HPDE6-E6E7 (cell line): ENCODE measurements at regions not wholly inside any gene's neighbourhood (a gene's known extent, or its start where the extent isn't known, plus 50 kb on each side); places are given as distances from the start of the nearest gene placed in this dataset.
"Not testable (repeated sequence)": the region's sequence is repeated elsewhere in the genome, so short reads cannot be mapped to it uniquely, and the experiment has no call there.

Experiments
- DNase-seq: peaks from one replicate; pipeline ENCODE4 v3.0.0; 2011; ENCODE audit warnings: missing footprints; ENCODE audit errors: extremely low spot score

DNA sequence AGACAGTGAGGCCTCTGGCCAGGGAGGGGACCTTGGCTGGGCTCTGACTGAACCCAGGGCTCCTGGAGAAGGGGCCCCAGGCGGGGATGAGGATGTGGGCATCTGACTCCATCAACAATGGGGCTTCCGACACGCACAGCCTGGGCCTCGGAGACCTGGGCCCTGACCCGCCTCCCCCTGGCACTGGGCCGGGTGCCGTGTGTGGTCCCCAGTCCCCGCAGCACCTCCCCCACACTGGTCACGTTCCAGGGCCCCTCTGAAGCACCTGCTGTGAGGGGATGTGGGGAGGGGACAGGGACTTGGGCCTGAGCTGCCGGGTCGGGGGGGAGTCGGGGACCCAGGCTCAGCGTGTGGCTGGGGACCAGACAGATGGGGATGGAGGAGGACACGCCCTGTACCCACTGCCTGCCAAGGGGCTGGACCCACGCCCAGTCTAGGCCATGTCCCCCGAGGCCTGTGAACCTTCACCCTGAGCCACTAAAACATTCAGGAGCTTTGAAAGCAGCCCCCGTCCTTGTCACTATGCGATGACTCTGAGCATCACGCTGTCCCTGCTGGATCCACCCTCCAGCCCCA lies 165.8 kb downstream of the TMEM121 start:
- not testable (repeated sequence) for DNase-seq

DNA sequence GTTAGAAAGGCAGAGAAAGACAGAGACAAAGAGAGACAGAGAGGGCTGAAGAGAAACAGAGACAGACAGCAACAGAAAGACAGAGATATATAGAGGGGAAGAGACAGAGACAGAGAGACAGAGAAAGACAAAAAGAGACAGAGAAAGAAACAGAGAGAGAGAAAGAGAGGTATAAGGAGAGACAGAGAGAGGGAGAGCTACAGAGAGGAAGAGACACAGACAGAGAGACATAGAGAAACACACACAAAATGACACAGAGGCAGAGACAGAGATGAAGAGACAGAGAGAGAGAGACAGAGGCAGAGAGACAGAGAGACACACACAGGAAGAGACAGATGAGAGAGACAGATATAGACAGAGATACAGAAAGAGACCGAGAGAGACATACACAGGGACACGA lies 168.6 kb downstream of the TMEM121 start:
- no peak for DNase-seq

DNA sequence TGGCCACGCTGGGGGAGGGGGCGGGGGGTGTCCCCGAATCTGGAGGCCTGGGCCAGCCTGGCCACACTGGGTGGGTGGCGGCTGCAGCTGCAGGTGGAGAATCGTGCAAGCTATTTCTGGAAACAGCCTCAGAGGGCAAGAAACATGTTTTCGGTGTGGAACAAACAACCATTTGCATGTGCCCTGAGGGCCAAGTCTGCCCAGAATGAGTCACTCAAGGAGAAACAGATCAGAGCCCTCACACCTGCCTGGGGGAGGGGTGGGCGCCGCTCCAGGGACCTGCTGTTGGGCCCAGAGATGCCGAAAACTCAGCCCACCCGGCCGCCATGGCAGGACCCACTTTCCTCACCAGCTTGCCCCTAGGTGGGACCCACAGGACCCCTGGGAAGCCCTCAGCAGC lies 170.0 kb downstream of the TMEM121 start:
- DNase-seq = not testable (repeated sequence)

DNA sequence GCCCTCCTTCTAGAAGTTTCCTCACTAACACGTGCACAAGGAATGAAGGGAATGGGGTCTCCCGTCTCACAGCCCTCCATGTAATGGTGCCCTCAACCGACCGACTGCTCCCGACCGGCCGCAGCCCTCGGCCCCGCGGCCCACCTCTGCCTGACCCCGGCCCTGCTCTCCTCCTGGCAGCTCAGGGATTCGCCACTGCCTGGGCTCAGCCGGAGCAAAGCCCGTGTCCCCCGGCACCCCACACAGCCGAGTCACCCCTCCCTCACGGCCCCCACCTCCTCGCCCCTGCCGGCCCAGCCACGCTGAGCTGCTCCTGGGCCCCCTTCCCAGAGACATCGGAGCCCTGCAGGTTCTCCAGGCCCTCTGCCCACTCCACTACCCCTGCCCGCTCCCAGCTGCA lies 171.0 kb downstream of the TMEM121 start:
- DNase-seq = not testable (repeated sequence)

DNA sequence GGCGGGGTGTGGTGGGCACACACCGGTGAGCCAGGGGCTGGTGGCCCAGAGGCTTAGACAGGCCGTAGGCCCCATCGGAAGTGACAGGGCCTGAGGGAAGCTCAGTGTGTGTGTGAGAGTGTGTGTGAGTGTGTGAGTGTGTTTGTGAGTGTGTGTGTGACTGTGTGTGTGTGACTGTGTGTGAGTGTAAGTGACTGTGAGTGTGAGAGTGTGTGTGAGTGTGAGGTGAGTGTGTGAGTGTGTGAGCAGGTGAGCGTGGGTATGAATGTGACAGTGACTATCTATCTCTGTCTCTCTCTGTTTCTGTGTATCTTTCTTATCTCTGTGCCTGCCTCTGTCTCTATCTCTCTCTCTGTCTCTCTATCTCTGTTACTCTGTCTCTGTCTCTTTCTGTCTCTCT lies 171.6 kb downstream of the TMEM121 start:
- not testable (repeated sequence) for DNase-seq

DNA sequence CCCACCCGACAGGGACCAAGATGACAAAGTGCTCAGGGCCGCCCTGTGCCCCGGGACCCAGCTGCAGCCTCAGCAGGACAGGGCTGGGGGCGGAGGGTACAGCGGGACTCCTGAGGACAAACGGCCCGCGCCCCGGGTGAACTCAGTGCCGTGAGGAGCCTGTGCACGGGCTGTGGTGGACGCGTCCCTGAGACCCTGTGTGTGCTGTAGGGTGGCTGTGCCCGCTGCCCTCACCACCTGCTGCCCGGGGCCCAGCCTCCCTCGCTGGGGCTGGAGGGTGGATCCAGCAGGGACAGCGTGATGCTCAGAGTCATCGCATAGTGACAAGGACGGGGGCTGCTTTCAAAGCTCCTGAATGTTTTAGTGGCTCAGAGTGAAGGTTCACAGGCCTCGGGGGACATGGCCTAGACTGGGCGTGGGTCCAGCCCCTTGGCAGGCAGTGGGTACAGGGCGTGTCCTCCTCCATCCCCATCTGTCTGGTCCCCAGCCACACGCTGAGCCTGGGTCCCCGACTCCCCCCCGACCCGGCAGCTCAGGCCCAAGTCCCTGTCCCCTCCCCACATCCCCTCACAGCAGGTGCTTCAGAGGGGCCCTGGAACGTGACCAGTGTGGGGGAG lies 172.7 kb downstream of the TMEM121 start:
- not testable (repeated sequence) for DNase-seq

DNA sequence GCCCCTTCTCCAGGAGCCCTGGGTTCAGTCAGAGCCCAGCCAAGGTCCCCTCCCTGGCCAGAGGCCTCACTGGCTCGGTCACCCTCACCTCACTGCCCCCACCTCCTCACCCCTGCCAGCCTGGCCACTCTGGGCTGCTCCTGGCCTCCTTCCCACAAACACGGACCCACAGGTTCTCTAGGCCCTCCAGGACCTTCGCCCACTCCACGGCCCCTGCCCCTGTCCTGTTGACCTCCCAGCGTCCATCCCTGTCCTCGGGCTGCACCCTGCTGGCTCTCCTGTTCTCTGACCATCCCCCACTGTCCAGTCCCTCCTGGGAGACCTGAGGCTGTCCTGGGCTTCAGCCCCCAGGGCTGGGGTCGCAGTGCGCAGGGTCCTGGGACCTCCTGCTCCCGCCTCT lies 173.3 kb downstream of the TMEM121 start:
- DNase-seq = not testable (repeated sequence)

DNA sequence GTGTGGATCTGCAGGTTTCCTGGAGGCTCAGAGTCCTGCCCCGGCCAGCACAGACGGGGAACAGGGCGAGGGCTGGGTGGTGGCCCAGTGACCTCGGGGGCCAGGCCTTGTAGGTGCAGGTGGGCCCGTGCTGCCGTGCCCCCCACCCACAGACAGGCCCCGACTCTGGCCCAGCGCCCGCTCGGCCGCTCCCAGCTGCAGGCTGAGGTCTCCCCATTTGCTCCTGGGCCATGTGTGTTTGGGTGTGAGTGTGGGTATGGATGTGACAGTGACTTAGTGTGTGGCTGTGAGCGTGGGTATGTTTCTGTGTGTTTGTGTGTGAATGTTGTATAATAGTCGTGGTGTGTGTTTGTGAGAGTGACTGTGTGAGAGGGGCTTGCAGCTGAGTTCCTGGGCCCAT lies 173.8 kb downstream of the TMEM121 start:
- not testable (repeated sequence) for DNase-seq

DNA sequence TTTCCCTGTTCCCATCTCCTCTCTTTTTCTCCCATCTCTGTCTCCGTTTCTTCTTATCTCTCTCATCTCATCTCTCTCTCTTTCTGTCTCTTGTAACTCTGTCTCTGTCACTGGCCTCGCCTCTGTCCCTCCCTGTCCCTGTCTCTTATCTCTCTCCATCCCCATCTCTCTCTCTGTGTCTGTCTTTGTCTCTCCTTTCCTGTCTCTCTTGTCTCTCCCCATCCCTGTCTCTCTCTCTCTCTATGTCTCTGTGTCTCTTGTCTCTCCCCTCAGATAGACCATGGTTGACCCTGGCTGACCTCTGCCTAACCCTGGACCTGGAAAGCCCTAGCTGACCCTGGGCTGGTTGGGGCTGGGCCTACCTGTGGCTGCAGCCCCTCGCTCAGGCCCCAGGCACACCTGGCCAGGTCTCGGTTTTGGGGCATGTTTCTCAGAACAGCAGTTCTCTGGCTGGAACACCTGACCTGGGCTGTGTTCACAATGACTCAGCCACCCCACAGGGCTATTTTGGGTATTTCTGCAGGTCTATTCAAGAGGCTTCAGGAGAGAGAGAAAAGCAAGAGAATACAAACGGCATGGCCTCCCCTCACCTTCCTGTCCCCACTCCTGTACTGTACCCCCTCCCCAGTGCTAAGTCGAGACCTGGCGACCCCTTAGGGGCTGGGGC lies 174.4 kb downstream of the TMEM121 start:
- DNase-seq = no peak

DNA sequence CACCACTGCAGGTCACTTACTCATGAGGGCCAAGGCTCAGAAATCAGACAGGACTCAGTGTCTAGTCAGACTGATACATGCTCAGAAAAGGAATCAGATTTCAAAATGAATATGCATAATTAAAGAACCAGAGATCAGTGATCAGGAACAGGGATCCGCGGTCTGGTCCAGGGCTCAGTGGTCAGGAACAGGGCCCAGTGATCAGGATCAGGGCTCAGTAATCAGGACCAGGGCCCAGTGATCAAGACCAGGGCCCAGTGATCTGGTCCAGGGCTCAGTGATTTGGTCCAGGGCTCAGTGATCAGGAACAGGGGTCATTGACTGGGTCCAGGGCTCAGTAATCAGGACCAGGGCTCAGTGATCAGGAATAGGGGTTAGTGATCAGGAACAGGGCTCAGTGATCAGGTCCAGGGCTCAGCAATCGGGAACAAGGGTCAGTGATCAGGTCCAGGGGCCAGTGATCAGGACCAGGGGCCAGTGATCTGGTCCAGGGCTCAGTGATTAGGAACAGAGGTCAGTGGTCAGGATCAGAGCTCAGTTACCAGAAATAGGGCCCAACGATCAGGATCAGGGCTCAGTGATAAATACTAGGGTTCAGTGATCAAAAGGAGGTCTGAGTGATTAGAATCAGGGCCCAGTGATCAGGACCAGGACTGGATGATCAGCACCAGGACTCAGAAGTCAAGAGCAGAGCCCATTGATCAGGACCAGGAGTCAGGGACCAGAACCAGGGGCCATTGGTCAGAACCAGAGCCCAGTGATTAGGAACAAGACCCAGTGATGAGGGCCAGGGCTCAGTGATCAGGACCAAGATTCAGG lies 175.3 kb downstream of the TMEM121 start:
- DNase-seq = no peak

DNA sequence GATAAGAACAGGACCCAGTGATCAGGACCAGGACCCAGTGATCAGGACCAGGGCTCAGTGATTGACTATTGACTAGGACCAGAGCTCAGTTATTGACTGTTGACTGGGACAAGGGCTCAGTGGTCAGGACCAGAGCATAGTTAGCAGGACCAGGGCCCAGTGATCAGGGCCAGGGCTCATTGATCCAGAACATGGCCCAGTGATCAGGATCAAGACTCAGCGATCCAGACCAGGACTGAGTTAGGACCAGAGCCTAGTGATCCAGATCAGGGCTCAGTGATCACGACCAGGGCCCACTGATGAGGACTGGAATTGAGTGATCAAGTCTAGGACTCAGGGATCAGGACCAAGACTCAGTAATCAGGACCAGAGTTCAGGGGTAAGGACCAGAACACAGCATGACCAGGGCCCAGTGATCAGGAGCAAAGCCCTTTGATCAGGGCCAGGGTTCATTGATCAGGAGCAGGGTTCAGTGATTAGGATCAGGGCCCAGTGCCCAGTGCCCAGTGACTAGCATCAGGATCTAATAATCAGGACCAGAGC lies 176.0 kb downstream of the TMEM121 start:
- DNase-seq = no peak

DNA sequence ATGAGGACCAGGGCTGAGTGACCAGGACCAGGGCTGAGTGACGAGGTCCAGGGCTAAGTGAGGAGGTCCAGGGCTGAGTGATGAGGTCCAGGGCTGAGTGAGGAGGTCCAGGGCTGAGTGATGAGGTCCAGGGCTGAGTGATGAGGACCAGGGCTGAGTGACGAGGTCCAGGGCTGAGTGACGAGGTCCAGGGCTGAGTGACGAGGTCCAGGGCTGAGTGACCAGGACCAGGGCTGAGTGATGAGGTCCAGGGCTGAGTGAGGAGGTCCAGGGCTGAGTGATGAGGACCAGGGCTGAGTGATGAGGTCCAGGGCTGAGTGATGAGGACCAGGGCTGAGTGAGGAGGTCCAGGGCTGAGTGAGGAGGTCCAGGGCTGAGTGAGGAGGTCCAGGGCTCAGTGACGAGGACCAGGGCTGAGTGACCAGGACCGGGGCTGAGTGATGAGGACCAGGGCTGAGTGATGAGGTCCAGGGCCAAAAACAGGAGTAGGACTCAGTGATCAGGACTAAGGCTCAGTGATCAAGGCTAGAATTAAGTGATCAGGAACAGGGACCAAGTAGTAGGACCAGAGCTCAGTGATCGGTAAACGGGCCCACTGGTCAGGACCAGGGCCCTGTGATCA lies 176.8 kb downstream of the TMEM121 start:
- not testable (repeated sequence) for DNase-seq

DNA sequence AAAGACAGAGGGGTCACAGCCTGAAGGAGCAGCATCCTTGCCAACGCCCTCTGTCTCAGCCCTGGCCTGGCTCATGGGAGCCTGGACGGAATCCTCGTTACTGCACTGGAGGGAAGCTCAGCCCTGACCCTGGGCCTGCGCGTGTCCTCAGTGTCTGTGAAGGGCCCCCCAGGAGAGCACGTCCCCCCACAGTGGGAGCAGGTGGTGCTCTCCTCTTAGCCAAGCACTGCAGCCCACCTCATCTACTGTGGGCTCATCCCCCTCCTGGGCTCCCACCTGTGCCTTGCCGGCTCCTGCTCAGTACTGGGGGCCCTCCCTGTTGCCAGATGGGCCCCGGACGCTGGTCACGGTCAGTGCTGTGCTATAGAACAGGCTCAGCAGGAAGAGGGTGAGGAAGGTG lies 177.7 kb downstream of the TMEM121 start:
- DNase-seq = not testable (repeated sequence)

DNA sequence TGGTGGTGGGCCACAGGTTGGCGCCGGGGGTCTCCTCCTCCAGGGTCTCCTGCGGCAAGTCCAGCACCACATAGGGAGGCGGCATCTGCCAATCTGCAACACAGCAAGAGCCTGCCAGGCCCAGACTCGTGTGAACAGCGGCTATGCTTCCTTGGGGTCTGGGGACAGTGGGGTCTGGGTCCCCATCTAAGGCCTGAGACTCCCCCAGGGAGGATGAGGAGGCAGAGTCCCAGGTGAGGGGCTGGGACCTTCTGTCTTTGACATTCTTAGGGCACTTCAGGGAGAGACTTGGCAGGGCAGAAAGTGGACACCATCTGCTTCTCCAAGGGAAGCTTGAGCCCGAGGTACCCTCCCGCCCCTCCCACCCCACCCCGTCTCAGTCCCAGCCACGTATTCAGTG lies 178.1 kb downstream of the TMEM121 start:
- not testable (repeated sequence) for DNase-seq

DNA sequence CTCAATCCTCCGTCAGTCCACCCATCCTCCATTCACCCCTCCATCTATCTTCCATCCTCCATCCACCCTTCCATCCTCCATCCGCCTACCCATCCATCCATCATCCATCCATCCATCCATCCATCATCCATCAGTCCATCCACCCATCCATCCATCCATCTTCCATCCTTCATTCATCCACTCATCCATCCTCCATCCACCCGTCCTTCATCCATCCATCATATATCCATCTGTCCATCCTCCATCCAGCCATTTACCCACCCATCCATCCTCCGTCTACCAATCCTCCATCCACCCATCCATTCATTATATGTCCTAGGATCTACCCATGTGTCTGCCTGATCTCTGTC lies 179.1 kb downstream of the TMEM121 start:
- DNase-seq = not testable (repeated sequence)

DNA sequence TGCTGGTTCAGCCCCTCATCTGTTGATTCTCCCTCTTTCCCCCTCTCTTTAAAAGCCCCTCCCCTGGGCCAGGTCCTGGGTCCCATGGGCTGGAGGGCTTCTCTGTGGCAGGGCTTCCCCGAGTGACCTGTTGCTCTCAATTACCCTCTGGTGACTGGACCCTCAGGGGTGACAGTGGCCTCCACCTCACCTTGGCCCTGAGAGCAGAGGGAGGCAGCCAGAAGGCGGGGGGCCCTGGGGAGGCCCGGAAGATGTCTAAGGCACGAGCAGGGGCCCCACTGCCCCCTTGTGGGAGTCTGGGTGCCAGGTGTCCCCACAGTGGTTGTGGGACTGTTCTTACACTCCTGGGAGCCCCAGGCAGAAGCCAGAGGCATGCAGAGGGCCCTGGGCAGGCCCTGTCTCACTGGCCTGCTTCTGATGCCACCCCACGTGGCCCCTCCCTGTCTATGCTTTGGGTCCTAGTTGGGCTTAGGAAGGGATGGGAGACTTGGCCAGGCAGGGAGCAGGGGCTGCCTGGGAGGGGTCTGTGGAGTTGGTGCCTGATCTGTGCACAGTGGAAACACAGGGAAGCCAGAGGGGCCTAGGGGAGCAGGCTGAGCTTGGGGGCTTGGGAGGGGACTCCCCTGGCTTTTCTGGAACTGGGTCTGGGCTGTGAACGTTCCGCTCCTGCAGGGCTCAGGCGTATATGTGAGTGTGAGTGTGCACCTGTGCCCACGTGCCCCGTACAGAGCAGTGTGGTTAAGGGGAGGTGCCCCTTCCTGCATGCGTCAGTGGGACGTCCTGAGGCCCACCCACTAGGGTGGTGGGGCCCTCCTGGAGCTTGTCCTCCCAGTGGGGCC lies 179.7 kb downstream of the TMEM121 start:
- not testable (repeated sequence) for DNase-seq

DNA sequence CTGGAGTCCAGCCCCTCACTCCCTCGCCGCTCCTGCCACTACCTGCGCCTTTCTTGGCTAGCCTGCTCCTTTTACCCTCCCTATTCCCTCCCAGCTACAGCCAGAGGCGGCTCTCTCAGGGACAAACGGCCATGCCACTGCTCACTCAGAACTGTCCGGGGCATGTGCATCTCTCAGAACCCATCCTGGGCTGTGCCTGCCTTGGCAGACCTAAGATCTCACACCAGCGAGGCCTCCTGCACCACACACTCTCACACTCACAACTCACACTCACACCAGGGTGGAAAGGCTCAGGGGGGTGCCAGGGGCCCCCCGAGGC lies 180.3 kb downstream of the TMEM121 start:
- DNase-seq = not testable (repeated sequence)

DNA sequence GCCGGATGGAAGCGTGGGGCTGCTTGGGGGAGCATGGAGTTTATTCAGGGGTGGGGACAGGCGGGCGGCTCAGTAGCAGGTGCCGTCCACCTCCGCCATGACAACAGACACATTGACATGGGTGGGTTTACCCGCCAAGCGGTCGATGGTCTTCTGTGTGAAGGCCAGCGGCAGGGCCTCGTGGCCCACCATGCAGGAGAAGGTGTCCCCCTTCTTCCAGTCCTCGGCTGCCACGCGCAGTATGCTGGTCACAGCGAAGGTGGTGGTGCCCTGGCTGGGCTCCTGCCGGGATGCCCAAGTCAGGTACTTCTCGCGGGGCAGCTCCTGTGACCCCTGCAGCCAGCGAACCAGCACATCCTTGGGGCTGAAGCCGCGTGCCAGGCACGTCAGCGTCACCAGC lies 180.7 kb downstream of the TMEM121 start:
- DNase-seq = not testable (repeated sequence)

DNA sequence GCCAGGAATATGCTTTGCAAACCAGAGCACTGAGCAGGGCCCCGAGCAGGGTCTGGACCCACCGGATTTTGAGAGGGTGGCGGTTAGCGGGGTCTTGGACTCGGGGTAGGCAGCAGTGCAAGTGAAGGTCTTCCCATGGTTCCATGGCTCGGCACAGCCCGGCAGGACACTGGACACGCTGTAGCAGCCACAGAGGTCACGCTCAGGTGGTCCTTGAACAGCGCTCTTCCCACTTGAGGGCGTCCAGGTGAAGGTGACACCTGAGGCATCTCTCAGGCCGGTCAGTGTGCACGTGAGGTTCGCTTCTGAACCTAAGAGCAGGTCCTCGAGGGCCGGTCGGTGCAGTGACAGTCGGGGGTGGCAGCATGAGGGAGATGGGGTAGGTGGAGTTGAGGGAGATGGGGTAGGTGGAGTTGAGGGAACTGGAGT lies 181.4 kb downstream of the TMEM121 start:
- DNase-seq = not testable (repeated sequence)

DNA sequence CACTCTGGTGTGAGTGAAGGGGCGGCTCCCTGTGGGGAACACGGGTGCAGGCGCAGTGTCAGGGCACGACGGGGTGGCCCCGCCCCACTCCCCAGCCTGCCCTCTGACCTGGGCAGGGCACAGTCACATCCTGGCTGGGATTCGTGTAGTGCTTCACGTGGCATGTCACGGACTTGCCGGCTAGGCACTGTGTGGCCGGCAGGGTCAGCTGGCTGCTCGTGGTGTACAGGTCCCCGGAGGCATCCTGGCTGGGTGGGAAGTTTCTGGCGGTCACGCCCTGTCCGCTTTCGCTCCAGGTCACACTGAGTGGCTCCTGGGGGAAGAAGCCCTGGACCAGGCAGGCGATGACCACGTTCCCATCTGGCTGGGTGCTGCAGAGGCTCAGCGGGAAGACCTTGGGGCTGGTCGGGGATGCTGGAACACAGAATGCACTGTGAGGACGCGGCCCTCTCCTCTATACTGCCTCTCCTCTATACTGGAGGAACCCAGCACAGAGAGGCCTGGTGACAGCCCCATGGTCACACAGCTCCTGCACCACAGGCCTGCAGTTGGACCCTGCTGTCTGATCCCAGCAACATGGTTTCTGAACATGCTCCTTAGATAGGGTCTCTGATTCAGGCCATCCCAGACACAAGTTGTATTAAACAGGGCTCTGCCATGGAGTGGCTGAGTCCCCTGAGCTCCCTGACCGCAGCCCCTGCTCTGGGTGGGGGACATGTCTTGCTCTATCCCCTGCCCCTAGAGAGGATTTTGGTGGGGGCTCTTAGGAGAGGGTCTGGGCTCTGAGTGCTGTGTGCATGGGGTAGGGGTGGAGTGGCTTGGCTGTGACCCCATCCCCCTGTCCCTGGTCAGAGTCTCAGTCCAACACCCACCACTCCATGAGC lies 182.1 kb downstream of the TMEM121 start:
- not testable (repeated sequence) for DNase-seq
